ENCODE measurements at regions not wholly inside any gene's neighbourhood (a gene's known extent, or its start where the extent isn't known, plus 50 kb on each side); places are given as distances from the start of the nearest gene placed in this dataset.

GRCh38 chr18:51789871-51790270, 550.1 kb upstream of the DCC start:
- Mint-ChIP-seq H3K27ac (no peak overlapping the region), H3K4me3 (no peak overlapping the region), H3K9me3 (no peaks in the 10 kb centered on the region), H3K36me3 (ENCODE audit: low read depth) (no peaks in the 10 kb centered on the region), H3K4me1 (ENCODE audit: low read depth) (no peaks in the 10 kb centered on the region), H3K27me3 (ENCODE audit: insufficient read depth) (no peaks in the 10 kb centered on the region)
- intact Hi-C loops (cut with micrococcal nuclease), result no loop called here
- no peak for DNase-seq (ENCODE audit: low spot score)

- H3K9me3 Mint-ChIP-seq, result no peaks in the 10 kb centered on the region
- DNase-seq (ENCODE audit: low spot score), result no peak
- intact Hi-C loops (cut with micrococcal nuclease), result no loop called here
- no peaks in the 10 kb centered on the region for H3K36me3 Mint-ChIP-seq (ENCODE audit: low read depth)
- no peaks in the 10 kb centered on the region for H3K4me1 Mint-ChIP-seq (ENCODE audit: low read depth)
- no peaks in the 10 kb centered on the region for H3K27me3 Mint-ChIP-seq (ENCODE audit: insufficient read depth)
- no peak overlapping the region for H3K27ac Mint-ChIP-seq
- H3K4me3 Mint-ChIP-seq, result no peak overlapping the region
These were observed 538.5 kb upstream of the DCC start for GRCh38 chr18:51801514-51801913.

- H3K4me3 Mint-ChIP-seq, result no peak overlapping the region
- no peaks in the 10 kb centered on the region for H3K27me3 Mint-ChIP-seq (ENCODE audit: insufficient read depth)
- H3K4me1 Mint-ChIP-seq (ENCODE audit: low read depth), result no peaks in the 10 kb centered on the region
- no peak for DNase-seq (ENCODE audit: low spot score)
- H3K9me3 Mint-ChIP-seq, result no peaks in the 10 kb centered on the region
- H3K27ac Mint-ChIP-seq, result no peak overlapping the region
- H3K36me3 Mint-ChIP-seq (ENCODE audit: low read depth), result no peaks in the 10 kb centered on the region
- intact Hi-C loops (cut with micrococcal nuclease), result no loop called here
These were observed 537.2 kb upstream of the DCC start for GRCh38 chr18:51802569-51803428.

GRCh38 chr18:51807336-51807735, 532.7 kb upstream of the DCC start:
- Mint-ChIP-seq H3K9me3 (no peaks in the 10 kb centered on the region), H3K4me1 (ENCODE audit: low read depth) (no peaks in the 10 kb centered on the region), H3K36me3 (ENCODE audit: low read depth) (no peaks in the 10 kb centered on the region), H3K27me3 (ENCODE audit: insufficient read depth) (no peaks in the 10 kb centered on the region), H3K27ac (no peak overlapping the region), H3K4me3 (no peak overlapping the region)
- no peak for DNase-seq (ENCODE audit: low spot score)
- intact Hi-C loops (cut with micrococcal nuclease), result no loop called here

- intact Hi-C loops (cut with micrococcal nuclease), result no loop called here
- no peaks in the 10 kb centered on the region for H3K36me3 Mint-ChIP-seq (ENCODE audit: low read depth)
- H3K4me3 Mint-ChIP-seq, result no peak overlapping the region
- DNase-seq (ENCODE audit: low spot score), result no peak
- no peaks in the 10 kb centered on the region for H3K9me3 Mint-ChIP-seq
- H3K27me3 Mint-ChIP-seq (ENCODE audit: insufficient read depth), result no peaks in the 10 kb centered on the region
- H3K27ac Mint-ChIP-seq, result no peak overlapping the region
- no peaks in the 10 kb centered on the region for H3K4me1 Mint-ChIP-seq (ENCODE audit: low read depth)
These were observed 528.1 kb upstream of the DCC start for GRCh38 chr18:51811883-51812282.

GRCh38 chr18:51813740-51814139, 526.3 kb upstream of the DCC start:
- intact Hi-C loops (cut with micrococcal nuclease), result no loop called here
- H3K9me3 Mint-ChIP-seq, result no peaks in the 10 kb centered on the region
- H3K4me1 Mint-ChIP-seq (ENCODE audit: low read depth), result no peaks in the 10 kb centered on the region
- no peak overlapping the region for H3K4me3 Mint-ChIP-seq
- H3K27ac Mint-ChIP-seq, result no peak overlapping the region
- DNase-seq (ENCODE audit: low spot score), result no peak
- no peaks in the 10 kb centered on the region for H3K27me3 Mint-ChIP-seq (ENCODE audit: insufficient read depth)
- no peaks in the 10 kb centered on the region for H3K36me3 Mint-ChIP-seq (ENCODE audit: low read depth)

- H3K4me3 Mint-ChIP-seq, result no peak overlapping the region
- H3K4me1 Mint-ChIP-seq (ENCODE audit: low read depth), result no peaks in the 10 kb centered on the region
- H3K36me3 Mint-ChIP-seq (ENCODE audit: low read depth), result no peaks in the 10 kb centered on the region
- no peak for DNase-seq (ENCODE audit: low spot score)
- no peak overlapping the region for H3K27ac Mint-ChIP-seq
- H3K27me3 Mint-ChIP-seq (ENCODE audit: insufficient read depth), result no peaks in the 10 kb centered on the region
- no peaks in the 10 kb centered on the region for H3K9me3 Mint-ChIP-seq
- intact Hi-C loops (cut with micrococcal nuclease), result no loop called here
These were observed 518.4 kb upstream of the DCC start for GRCh38 chr18:51821610-51822009.

GRCh38 chr18:51824746-51825145, 515.3 kb upstream of the DCC start:
- Mint-ChIP-seq H3K27ac (no peak overlapping the region), H3K9me3 (no peaks in the 10 kb centered on the region), H3K4me1 (ENCODE audit: low read depth) (no peaks in the 10 kb centered on the region), H3K27me3 (ENCODE audit: insufficient read depth) (no peaks in the 10 kb centered on the region), H3K4me3 (no peak overlapping the region), H3K36me3 (ENCODE audit: low read depth) (no peaks in the 10 kb centered on the region)
- DNase-seq (ENCODE audit: low spot score), result no peak
- intact Hi-C loops (cut with micrococcal nuclease), result no loop called here

GRCh38 chr18:51833850-51834249, 506.1 kb upstream of the DCC start:
- H3K27ac Mint-ChIP-seq, result no peak overlapping the region
- DNase-seq (ENCODE audit: low spot score), result no peak
- H3K9me3 Mint-ChIP-seq, result no peaks in the 10 kb centered on the region
- H3K27me3 Mint-ChIP-seq (ENCODE audit: insufficient read depth), result no peaks in the 10 kb centered on the region
- H3K4me1 Mint-ChIP-seq (ENCODE audit: low read depth), result no peaks in the 10 kb centered on the region
- no peak overlapping the region for H3K4me3 Mint-ChIP-seq
- no peaks in the 10 kb centered on the region for H3K36me3 Mint-ChIP-seq (ENCODE audit: low read depth)
- intact Hi-C loops (cut with micrococcal nuclease), result no loop called here

GRCh38 chr18:51848702-51849101, 491.3 kb upstream of the DCC start:
- H3K9me3 Mint-ChIP-seq, result peaks cover 12% of the 10 kb centered on the region
- no peaks in the 10 kb centered on the region for H3K36me3 Mint-ChIP-seq (ENCODE audit: low read depth)
- H3K4me3 Mint-ChIP-seq, result no peak overlapping the region
- no peaks in the 10 kb centered on the region for H3K4me1 Mint-ChIP-seq (ENCODE audit: low read depth)
- no peak overlapping the region for H3K27ac Mint-ChIP-seq
- intact Hi-C loops (cut with micrococcal nuclease), result no loop called here
- no peaks in the 10 kb centered on the region for H3K27me3 Mint-ChIP-seq (ENCODE audit: insufficient read depth)
- DNase-seq (ENCODE audit: low spot score), result no peak

- no peaks in the 10 kb centered on the region for H3K36me3 Mint-ChIP-seq (ENCODE audit: low read depth)
- intact Hi-C loops (cut with micrococcal nuclease), result no loop called here
- no peak overlapping the region for H3K4me3 Mint-ChIP-seq
- no peaks in the 10 kb centered on the region for H3K27me3 Mint-ChIP-seq (ENCODE audit: insufficient read depth)
- H3K4me1 Mint-ChIP-seq (ENCODE audit: low read depth), result no peaks in the 10 kb centered on the region
- H3K9me3 Mint-ChIP-seq, result peaks cover 8% of the 10 kb centered on the region
- DNase-seq (ENCODE audit: low spot score), result no peak
- no peak overlapping the region for H3K27ac Mint-ChIP-seq
These were observed 487.3 kb upstream of the DCC start for GRCh38 chr18:51852681-51853080.

GRCh38 chr18:51857989-51858388, 482.0 kb upstream of the DCC start:
- Mint-ChIP-seq H3K4me3 (no peak overlapping the region), H3K36me3 (ENCODE audit: low read depth) (no peaks in the 10 kb centered on the region), H3K9me3 (peaks cover 4% of the 10 kb centered on the region), H3K4me1 (ENCODE audit: low read depth) (no peaks in the 10 kb centered on the region), H3K27ac (no peak overlapping the region), H3K27me3 (ENCODE audit: insufficient read depth) (no peaks in the 10 kb centered on the region)
- no peak for DNase-seq (ENCODE audit: low spot score)
- intact Hi-C loops (cut with micrococcal nuclease), result no loop called here

GRCh38 chr18:51861046-51861445, 479.0 kb upstream of the DCC start:
- peaks cover 9% of the 10 kb centered on the region for H3K9me3 Mint-ChIP-seq
- no peaks in the 10 kb centered on the region for H3K27me3 Mint-ChIP-seq (ENCODE audit: insufficient read depth)
- no peak overlapping the region for H3K27ac Mint-ChIP-seq
- H3K36me3 Mint-ChIP-seq (ENCODE audit: low read depth), result no peaks in the 10 kb centered on the region
- intact Hi-C loops (cut with micrococcal nuclease), result no loop called here
- H3K4me3 Mint-ChIP-seq, result no peak overlapping the region
- no peak for DNase-seq (ENCODE audit: low spot score)
- H3K4me1 Mint-ChIP-seq (ENCODE audit: low read depth), result no peaks in the 10 kb centered on the region
